Kidney (tissue), 13 donors: ENCODE measurements at regions not wholly inside any gene's neighbourhood (a gene's known extent, or its start where the extent isn't known, plus 50 kb on each side); places are given as distances from the start of the nearest gene placed in this dataset.

Source experiments
- DNase-seq, 5 donors: peaks; one replicate each; pipeline ENCODE4 v3.0.0-alpha.2; 2013 to 2020
- FAIRE-seq: peaks from 2 replicates; lab custom pipeline; 2012; peaks lifted over from hg19 to GRCh38; lab: Jason Lieb, UNC
- H3K27ac ChIP-seq, 2 donors: one replicate each; pipeline ENCODE4 v1.7.0; 2013; ENCODE audit warnings: low read depth in 2 of 2, low read length in 2 of 2, inconsistent platforms in 1 of 2
- H3K27me3 ChIP-seq: one replicate; pipeline ENCODE4 v1.7.1; 2013; ENCODE audit warnings: low read length, inconsistent platforms; ENCODE audit not compliant: control insufficient read depth, insufficient read depth
- H3K36me3 ChIP-seq, 3 donors: one replicate each; pipeline versions ENCODE4 v1.7.0 to v1.7.1; 2013; ENCODE audit warnings: low read length in 3 of 3, control low read depth in 1 of 3, inconsistent platforms in 1 of 3; ENCODE audit not compliant: insufficient read depth in 3 of 3, control insufficient read depth in 2 of 3
- H3K4me1 ChIP-seq, 3 donors: one replicate each; pipeline versions ENCODE4 v1.7.0 to v1.7.1; 2013; ENCODE audit warnings: low read length in 3 of 3, inconsistent platforms in 1 of 3, low read depth in 1 of 3; ENCODE audit not compliant: control insufficient read depth in 2 of 3, insufficient read depth in 2 of 3
- H3K4me3 ChIP-seq, 3 donors: one replicate each; pipeline versions ENCODE4 v1.7.0 to v1.8.1; 2013; ENCODE audit warnings: low read length in 3 of 3, control low read depth in 1 of 3, inconsistent platforms in 1 of 3
- H3K9ac ChIP-seq, 3 donors: one replicate each; pipeline versions ENCODE4 v1.7.0 to v1.7.1; 2013; ENCODE audit warnings: low read length in 3 of 3, control low read depth in 1 of 3, inconsistent platforms in 1 of 3
- H3K9me3 ChIP-seq, 3 donors: one replicate each; pipeline versions ENCODE4 v1.7.0 to v1.7.1; 2013; ENCODE audit warnings: low read length in 3 of 3, control low read depth in 1 of 3, inconsistent platforms in 1 of 3; ENCODE audit not compliant: control insufficient read depth in 2 of 3, insufficient read depth in 1 of 3
- intact Hi-C: fragments of 100-400 bp; cut with DNase I; formaldehyde crosslinking; loops from one replicate; pipeline ENCODE4 v1.11.1; 2022
- TF ChIP-seq, protein P1 (sequence below): IDR thresholded peaks from 3 replicates; pipeline ENCODE4 v1.5.1; 2012; ENCODE audit warnings: mild to moderate bottlenecking, moderate library complexity, borderline replicate concordance; ENCODE audit not compliant: insufficient read depth; ENCODE audit errors: extremely low read depth
- donor health status: control.
- donor health status: control.
- donor health status: control.
- donor health status: control.
- donor health status: control.
- donor health status: DM: yes; HTN: yes; CAD: no.
- donor health status: Normal renal cell carcinoma (clear cell type).

GRCh38 chr17:78300962-78301820, 58.7 kb downstream of the SOCS3 start:
- H3K9ac ChIP-seq, result no peak overlapping the region
- no peaks in the 10 kb centered on the region for H3K36me3 ChIP-seq
- no peak overlapping the region for H3K4me3 ChIP-seq
- H3K4me1 ChIP-seq, result no peaks in the 10 kb centered on the region
- intact Hi-C loops, result no loop called here
- FAIRE-seq (no peak), DNase-seq (no peak)
- H3K27ac ChIP-seq, result no peak overlapping the region
- TF ChIP-seq, protein P1, sequence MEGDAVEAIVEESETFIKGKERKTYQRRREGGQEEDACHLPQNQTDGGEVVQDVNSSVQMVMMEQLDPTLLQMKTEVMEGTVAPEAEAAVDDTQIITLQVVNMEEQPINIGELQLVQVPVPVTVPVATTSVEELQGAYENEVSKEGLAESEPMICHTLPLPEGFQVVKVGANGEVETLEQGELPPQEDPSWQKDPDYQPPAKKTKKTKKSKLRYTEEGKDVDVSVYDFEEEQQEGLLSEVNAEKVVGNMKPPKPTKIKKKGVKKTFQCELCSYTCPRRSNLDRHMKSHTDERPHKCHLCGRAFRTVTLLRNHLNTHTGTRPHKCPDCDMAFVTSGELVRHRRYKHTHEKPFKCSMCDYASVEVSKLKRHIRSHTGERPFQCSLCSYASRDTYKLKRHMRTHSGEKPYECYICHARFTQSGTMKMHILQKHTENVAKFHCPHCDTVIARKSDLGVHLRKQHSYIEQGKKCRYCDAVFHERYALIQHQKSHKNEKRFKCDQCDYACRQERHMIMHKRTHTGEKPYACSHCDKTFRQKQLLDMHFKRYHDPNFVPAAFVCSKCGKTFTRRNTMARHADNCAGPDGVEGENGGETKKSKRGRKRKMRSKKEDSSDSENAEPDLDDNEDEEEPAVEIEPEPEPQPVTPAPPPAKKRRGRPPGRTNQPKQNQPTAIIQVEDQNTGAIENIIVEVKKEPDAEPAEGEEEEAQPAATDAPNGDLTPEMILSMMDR, result no peak
- H3K27me3 ChIP-seq, result no peaks in the 10 kb centered on the region
- H3K9me3 ChIP-seq, result no peaks in the 10 kb centered on the region

GRCh38 chr17:78299049-78299448, 60.8 kb downstream of the SOCS3 start:
- no peaks in the 10 kb centered on the region for H3K36me3 ChIP-seq
- no peaks in the 10 kb centered on the region for H3K27me3 ChIP-seq
- H3K27ac ChIP-seq, result no peak overlapping the region
- no peak overlapping the region for H3K4me3 ChIP-seq
- intact Hi-C loops, result no loop called here
- FAIRE-seq (no peak), DNase-seq (no peak)
- TF ChIP-seq, protein P1, result no peak
- no peaks in the 10 kb centered on the region for H3K4me1 ChIP-seq
- H3K9me3 ChIP-seq, result no peaks in the 10 kb centered on the region
- no peak overlapping the region for H3K9ac ChIP-seq

DNA sequence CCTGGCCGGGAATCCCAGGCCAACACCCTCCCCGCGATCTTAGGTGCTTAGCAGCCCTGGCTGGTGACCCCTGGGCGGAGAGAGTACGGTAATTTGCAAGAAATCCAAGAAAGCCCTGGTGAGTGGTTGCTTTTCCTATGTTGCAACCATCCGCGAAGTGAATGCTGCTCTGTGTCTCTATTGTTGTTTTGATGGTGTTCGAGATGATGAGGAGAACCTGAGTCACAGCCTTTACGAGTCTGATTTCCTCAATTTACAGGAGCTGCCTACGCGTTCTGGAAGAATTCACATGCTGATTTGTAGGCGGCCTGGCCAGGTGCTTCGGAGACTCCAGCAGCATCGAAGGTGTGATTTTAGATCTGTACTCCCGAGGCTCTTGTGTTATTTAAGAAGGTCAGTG, 63.3 kb downstream of the TMEM235 start:
- intact Hi-C loops, result loop anchor here (5.0 kb wide), 1 partner anchor 128 kb away; no protein-coding TSS in a partner anchor
- Histone ChIP-seq H3K4me3 (no peak overlapping the region), H3K36me3 (no peaks in the 10 kb centered on the region), H3K4me1 (peaks cover 0 to 2% (median 2%) of the 10 kb centered on the region in 3 donors), H3K9ac (no peak overlapping the region), H3K27ac (no peak overlapping the region), H3K9me3 (peaks cover 0 to 1% (median 0%) of the 10 kb centered on the region in 3 donors), H3K27me3 (no peaks in the 10 kb centered on the region)
- DNase-seq, result no peak
- no peak for FAIRE-seq
- TF ChIP-seq, protein P1, result no peak
